GM10266 (cell line): ENCODE measurements at regions not wholly inside any gene's neighbourhood (a gene's known extent, or its start where the extent isn't known, plus 50 kb on each side); places are given as distances from the start of the nearest gene placed in this dataset.

Experiments
- DNase-seq: peaks from one replicate; pipeline ENCODE4 v3.0.0; 2012; ENCODE audit errors: extremely low spot score
- TF ChIP-seq, protein P1 (sequence below): IDR thresholded peaks from 2 replicates; pipeline ENCODE4 v1.5.1; 2012; ENCODE audit warnings: mild to moderate bottlenecking, low read depth; ENCODE audit not compliant: control insufficient read depth, insufficient read depth; ENCODE audit errors: missing control alignments

DNA sequence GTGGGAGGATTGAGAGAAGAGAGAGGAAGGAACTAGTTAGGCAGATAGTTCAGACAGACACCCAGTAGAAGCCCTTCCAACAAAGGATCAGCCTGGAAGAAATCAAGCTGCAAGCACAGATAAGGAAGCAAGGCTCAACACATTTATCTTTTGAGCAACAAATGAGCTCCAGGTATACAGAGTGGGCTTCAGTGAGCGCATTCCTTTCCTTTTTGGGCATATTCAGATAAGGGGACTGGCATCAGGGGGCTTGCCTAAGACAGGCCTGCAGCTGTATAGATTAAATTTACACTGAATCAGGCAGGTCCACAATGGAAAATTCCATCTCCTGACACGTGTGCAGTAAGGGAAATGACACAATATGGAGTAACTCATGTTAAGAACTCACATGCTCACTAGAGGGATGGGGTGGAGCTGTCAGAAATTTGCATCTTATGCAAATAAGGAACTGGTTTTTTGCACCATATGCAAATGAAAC is 147.2 kb downstream of the AKR1D1 start:
- no peak for DNase-seq
- TF ChIP-seq, protein P1, sequence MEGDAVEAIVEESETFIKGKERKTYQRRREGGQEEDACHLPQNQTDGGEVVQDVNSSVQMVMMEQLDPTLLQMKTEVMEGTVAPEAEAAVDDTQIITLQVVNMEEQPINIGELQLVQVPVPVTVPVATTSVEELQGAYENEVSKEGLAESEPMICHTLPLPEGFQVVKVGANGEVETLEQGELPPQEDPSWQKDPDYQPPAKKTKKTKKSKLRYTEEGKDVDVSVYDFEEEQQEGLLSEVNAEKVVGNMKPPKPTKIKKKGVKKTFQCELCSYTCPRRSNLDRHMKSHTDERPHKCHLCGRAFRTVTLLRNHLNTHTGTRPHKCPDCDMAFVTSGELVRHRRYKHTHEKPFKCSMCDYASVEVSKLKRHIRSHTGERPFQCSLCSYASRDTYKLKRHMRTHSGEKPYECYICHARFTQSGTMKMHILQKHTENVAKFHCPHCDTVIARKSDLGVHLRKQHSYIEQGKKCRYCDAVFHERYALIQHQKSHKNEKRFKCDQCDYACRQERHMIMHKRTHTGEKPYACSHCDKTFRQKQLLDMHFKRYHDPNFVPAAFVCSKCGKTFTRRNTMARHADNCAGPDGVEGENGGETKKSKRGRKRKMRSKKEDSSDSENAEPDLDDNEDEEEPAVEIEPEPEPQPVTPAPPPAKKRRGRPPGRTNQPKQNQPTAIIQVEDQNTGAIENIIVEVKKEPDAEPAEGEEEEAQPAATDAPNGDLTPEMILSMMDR = no peak

DNA sequence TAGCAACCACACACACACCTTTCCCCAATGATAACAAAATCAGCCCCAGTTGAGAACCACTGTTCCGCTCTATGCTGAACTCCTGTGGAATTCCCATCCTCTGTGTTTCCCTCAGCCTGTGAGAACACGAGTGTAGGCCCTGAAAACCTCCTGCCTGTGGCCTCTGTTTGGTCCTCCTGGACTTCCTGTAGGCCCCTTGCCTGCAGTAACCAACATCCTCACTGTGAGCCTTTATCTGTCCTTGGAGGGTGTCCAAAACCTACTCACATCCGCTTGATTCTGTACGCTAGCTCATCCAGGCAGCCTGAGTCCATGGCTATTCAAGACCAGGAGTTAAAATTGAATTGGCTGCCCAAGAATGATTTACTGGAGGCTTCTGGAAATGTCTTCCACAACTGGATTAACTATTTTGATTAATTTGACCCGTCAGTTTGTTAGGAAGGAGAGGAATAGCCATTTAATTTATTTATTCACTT is 149.8 kb downstream of the AKR1D1 start:
- TF ChIP-seq, protein P1 = no peak
- DNase-seq = no peak

DNA sequence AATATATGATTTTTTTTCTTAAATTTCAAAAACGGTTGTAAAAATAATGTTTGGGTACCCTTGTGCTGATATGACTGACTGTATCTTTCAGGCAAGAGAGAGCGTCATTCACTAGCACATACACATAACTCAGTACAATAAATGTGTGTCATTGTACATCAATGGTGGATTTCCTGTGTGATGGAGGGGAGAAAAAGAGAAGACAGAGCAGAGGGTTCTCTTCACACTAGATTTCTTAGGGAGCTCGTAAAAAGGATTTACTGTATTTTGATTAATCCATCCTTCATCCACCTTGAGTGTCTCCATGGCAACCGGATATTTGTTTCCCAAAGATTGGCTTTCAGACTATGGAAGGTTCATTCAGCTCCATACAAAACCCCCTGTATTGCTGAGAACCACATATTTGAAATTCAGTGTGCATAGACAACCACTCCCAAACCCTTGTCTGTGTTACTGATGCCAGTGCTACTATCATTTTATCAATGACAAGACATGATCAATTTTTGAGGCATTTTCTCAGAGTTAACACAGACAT is 150.6 kb downstream of the AKR1D1 start:
- TF ChIP-seq, protein P1 = no peak
- no peak for DNase-seq

DNA sequence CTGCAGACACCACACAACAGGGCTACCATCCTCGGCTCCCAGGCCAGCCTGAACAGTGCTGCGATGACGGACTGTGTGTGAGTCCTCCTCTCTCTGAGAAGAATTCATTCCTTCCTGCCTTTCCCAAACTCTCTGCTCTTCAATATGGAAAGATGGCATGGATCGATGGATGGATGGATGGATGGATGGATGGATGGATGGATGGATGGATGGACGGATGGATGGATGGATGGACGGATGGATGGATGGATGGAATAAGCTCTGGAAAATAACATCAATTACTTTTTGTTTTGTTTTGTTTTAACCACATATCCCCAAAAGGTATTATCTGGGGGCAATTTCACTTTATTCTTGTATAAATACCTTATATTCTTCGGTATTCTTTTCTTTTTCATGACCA is 151.9 kb downstream of the AKR1D1 start:
- no peak for DNase-seq
- TF ChIP-seq, protein P1 = no peak

DNA sequence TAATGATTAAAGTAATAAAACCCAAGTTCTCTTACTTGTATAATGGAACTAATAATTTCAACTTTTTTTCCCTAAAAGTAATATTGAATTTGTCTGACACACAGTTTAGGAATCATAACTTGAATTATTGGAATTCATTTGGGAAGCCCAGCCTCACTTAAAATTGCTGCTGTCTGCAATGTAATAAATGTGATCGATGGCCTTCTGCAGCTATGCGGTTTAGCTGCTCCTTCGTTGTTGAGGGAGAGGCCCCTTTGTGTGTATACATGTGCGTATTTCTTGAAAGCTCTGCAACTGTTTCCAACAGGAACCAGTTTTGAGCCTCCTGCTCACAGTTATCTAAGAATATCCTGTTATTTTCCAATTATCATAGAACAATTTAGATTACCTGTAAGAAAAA is 152.5 kb downstream of the AKR1D1 start:
- TF ChIP-seq, protein P1 = no peak
- DNase-seq = no peak

DNA sequence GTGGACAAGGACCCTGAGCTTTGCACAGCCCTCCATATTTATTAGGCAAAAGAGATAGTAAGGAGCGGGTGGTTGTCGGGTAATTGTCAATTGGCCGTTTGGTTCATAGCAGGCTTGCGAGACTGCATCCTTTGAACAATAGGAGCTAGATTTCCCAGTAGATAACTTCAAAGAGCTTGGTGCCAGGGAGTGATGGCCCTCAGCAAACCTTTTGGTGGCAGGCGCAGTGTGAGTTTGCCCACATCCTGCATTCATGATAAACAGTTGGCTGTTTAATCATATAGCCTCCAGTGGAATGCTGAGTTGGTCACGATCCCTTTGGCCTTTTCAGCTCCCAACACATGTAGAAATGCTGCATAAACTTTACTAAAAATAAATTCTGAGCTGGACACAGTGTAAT is 156.9 kb downstream of the AKR1D1 start:
- TF ChIP-seq, protein P1 = no peak
- no peak for DNase-seq

DNA sequence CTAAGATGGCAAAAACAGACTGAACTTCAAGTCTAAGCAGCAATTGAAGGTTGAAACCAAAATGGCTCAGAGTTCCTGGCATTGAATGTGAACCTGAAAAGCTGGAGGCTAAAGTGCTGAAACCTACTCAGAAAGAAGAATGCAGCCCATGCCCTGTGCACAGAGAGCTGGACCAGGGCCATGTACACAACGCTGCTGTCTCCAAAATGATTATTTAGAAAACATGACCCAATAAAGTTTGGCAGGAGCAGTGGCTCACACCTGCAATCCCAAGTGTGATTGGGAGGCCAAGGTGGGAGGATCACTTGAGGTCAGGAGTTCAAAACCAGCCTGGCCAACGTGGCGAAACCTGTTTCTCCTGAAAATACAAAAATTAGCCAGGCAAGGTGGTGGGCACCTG is 158.9 kb downstream of the AKR1D1 start:
- TF ChIP-seq, protein P1 = no peak
- no peak for DNase-seq
